NCI-H187 (cell line): ENCODE measurements at regions not wholly inside any gene's neighbourhood (a gene's known extent, or its start where the extent isn't known, plus 50 kb on each side); places are given as distances from the start of the nearest gene placed in this dataset.

Source experiments
- DNase-seq, 2 experiments: peaks; one replicate each; lab custom pipeline; 2025; lab: John Stamatoyannopoulos, UW

GRCh38 chr18:76202322-76202721, 292.7 kb downstream of the ZNF516 start:
- DNase-seq, result no peak

GRCh38 chr18:76195601-76196000, 299.4 kb downstream of the ZNF516 start:
- no peak for DNase-seq

- no peak for DNase-seq
Measured at GRCh38 chr18:76188097-76188496, 306.9 kb downstream of the ZNF516 start.

GRCh38 chr18:76179257-76179656, 315.8 kb downstream of the ZNF516 start:
- DNase-seq, result no peak

- no peak for DNase-seq
Measured at GRCh38 chr18:76177160-76177559, 317.9 kb downstream of the ZNF516 start.

GRCh38 chr18:76174451-76174850, 320.6 kb downstream of the ZNF516 start:
- no peak for DNase-seq

- DNase-seq, result no peak
Measured at GRCh38 chr18:76169733-76170132, 325.3 kb downstream of the ZNF516 start.

- DNase-seq, result no peak
Measured at GRCh38 chr18:76167845-76168621, 327.0 kb downstream of the ZNF516 start.

- no peak for DNase-seq
Measured at GRCh38 chr18:76167410-76167809, 327.6 kb downstream of the ZNF516 start.

- no peak for DNase-seq
Measured at GRCh38 chr18:76162886-76163285, 332.2 kb downstream of the ZNF516 start.

- no peak for DNase-seq
Measured at GRCh38 chr18:76161983-76162382, 333.1 kb downstream of the ZNF516 start.

GRCh38 chr18:76153691-76154090, 341.4 kb downstream of the ZNF516 start:
- DNase-seq, result no peak

GRCh38 chr18:76149734-76150133, 345.3 kb downstream of the ZNF516 start:
- DNase-seq, result no peak

- no peak for DNase-seq
Measured at GRCh38 chr18:76149284-76149683, 345.8 kb downstream of the ZNF516 start.

GRCh38 chr18:76145521-76146376, 349.3 kb downstream of the ZNF516 start:
- no peak for DNase-seq

- no peak for DNase-seq
Measured at GRCh38 chr18:76144844-76145243, 350.2 kb downstream of the ZNF516 start.

GRCh38 chr18:76142611-76143010, 352.4 kb downstream of the ZNF516 start:
- no peak for DNase-seq

- no peak for DNase-seq
Measured at GRCh38 chr18:76139844-76140243, 355.2 kb downstream of the ZNF516 start.

- no peak for DNase-seq
Measured at GRCh38 chr18:76137216-76137615, 357.8 kb downstream of the ZNF516 start.

GRCh38 chr18:76136701-76137100, 358.3 kb downstream of the ZNF516 start:
- no peak for DNase-seq

GRCh38 chr18:76134628-76135027, 360.4 kb downstream of the ZNF516 start:
- no peak for DNase-seq

GRCh38 chr18:76133873-76134272, 361.2 kb downstream of the ZNF516 start:
- DNase-seq, result no peak

GRCh38 chr18:76131738-76132137, 363.3 kb downstream of the ZNF516 start:
- no peak for DNase-seq
